T-helper 1 cell (primary cell): ENCODE measurements at regions not wholly inside any gene's neighbourhood (a gene's known extent, or its start where the extent isn't known, plus 50 kb on each side); places are given as distances from the start of the nearest gene placed in this dataset.
"Not testable (repeated sequence)": the region's sequence is repeated elsewhere in the genome, so short reads cannot be mapped to it uniquely, and the experiment has no call there.

ENCODE experiments used
- DNase-seq, 5 donors: peaks; one replicate each; pipeline ENCODE4 v3.0.0-alpha.2; 2012 to 2020

GRCh38 chr1:112818990-112819689 is 104.0 kb upstream of the PPM1J start:
- no peak for DNase-seq

- DNase-seq = no peak
Observed at GRCh38 chr1:112817555-112818373, 102.6 kb upstream of the PPM1J start.

- DNase-seq = no peak
Observed at GRCh38 chr1:112815376-112815775, 100.2 kb upstream of the PPM1J start.

GRCh38 chr1:112814645-112815044 is 99.5 kb upstream of the PPM1J start:
- not testable (repeated sequence) for DNase-seq

- peak; percentile 10 to 46 (median 29) for DNase-seq
Observed at GRCh38 chr1:112808861-112809684, 93.9 kb upstream of the PPM1J start.

GRCh38 chr1:112807999-112808398 is 92.9 kb upstream of the PPM1J start:
- DNase-seq = no peak

- no peak for DNase-seq
Observed at GRCh38 chr1:112807117-112807516, 92.0 kb upstream of the PPM1J start.

- DNase-seq = no peak
Observed at GRCh38 chr1:112806090-112806642, 91.0 kb upstream of the PPM1J start.

- DNase-seq = no peak
Observed at GRCh38 chr1:112805155-112805853, 90.2 kb upstream of the PPM1J start.

- DNase-seq = peak in 4 of 5 donors; percentile 10 to 57 (median 14)
Observed at GRCh38 chr1:112803906-112804762, 89.0 kb upstream of the PPM1J start.

GRCh38 chr1:112800289-112800688 is 85.2 kb upstream of the PPM1J start:
- DNase-seq = no peak

GRCh38 chr1:112798292-112798691 is 83.2 kb upstream of the PPM1J start:
- DNase-seq = no peak

- no peak for DNase-seq
Observed at GRCh38 chr1:112797224-112797623, 82.1 kb upstream of the PPM1J start.

- DNase-seq = no peak
Observed at GRCh38 chr1:112794654-112795239, 79.6 kb upstream of the PPM1J start.

GRCh38 chr1:112793631-112794565 is 78.8 kb upstream of the PPM1J start:
- no peak for DNase-seq

- no peak for DNase-seq
Observed at GRCh38 chr1:112791723-112792104, 76.6 kb upstream of the PPM1J start.

GRCh38 chr1:112790920-112791722 is 76.0 kb upstream of the PPM1J start:
- no peak for DNase-seq

- no peak for DNase-seq
Observed at GRCh38 chr1:112788561-112788960, 73.4 kb upstream of the PPM1J start.

- DNase-seq = no peak
Observed at GRCh38 chr1:112788054-112788453, 72.9 kb upstream of the PPM1J start.
